Renal cortex interstitium (tissue), 11 donors: ENCODE measurements at regions not wholly inside any gene's neighbourhood (a gene's known extent, or its start where the extent isn't known, plus 50 kb on each side); places are given as distances from the start of the nearest gene placed in this dataset.
A peak's percentile ranks its signal among the peaks of the same experiment; 100 is the strongest.

Experiments
- DNase-seq, 11 donors: peaks; one replicate each; pipeline ENCODE4 v3.0.0-alpha.2; 2013; ENCODE audit warnings: low read depth in 9 of 11, low spot score in 4 of 11; ENCODE audit errors: extremely low read depth in 1 of 11

DNA sequence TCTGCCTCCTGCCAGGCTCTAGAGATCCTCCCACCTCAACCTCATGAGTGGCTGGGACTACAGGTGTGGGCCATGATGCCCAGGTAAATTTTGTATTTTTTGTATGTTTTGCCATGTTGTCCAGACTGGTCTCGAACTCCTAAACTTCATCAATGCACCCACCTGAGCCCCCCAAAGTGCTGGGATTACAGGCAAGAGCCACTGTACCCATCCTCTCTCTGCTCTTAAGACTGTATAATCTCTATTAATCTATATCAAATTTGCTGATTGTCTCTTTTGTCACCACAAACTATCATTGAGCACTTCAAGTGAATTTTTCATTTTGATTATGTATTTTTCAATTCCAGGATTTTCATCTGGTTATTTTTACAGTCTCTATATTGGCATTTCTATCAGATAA is 440.3 kb downstream of the NOVA1 start:
- no peak for DNase-seq

DNA sequence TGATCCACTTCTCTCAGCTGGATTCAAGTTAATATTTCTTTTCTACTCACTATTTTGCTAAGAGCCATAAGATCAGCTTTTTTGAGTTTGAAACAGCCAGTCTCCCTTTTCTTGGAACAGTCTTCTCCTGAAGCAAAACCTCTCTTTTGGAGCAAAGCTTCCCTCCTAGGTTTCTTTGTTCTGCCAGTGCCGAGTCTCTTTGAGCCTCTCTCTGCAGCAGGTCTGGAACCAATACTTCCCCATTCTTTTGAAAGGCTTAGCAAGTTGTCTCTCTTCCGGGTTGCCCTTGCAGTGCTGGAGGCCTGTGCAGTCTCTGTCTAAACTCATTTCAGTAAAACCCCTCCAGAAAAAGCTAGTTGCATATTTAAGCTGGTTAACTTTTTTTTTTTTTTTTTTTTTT is 454.8 kb downstream of the NOVA1 start:
- no peak for DNase-seq

DNA sequence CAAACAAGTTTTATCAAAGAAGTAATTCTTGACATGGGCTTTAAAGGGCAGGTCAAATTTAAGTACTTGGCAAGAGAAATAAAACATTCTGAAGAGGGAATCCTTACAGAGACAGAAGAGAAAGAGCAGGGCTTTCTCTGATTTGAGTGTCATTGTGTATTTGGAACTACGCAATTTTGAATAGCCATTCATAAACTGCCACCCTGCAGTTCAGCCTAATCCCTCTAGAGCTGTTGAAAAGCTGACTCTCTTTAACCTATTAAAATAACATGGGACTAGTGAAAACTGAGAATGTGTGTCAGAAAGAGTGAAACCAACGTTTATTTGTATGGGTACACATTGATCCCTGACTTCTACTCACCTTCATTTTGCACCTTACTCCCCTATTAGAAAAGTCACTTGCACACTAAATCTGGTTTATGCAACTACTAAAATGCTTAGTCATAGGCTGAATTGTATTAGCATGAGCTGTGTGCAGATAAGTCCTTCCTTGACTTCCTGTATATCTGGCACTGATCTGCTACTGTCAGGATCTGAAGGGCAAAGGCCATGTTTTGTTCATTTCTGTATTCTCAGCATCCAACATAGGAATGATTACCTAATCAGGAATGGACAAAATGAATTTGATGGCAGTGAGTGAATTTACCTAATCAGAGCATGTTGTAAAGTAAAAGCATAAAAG is 458.9 kb downstream of the NOVA1 start:
- no peak for DNase-seq

DNA sequence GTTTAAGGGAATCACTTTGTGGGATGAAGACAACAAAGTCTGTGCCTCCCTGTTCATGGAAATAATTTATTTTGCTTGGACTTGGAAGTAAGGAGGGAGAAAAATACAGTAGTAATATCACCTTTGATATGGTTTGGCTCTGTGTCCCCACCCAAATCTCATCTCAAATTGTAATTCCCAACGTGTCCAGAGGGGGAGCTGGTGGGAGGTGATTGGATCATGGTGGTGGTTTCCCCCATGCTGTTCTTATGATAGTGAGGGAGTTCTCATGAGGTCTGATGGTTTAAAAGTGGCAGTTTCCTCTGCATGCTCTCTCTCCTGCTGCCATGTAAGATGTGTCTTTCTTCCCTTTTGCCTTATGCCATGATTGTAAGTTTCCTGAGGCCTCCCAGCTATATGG is 460.7 kb downstream of the NOVA1 start:
- no peak for DNase-seq

DNA sequence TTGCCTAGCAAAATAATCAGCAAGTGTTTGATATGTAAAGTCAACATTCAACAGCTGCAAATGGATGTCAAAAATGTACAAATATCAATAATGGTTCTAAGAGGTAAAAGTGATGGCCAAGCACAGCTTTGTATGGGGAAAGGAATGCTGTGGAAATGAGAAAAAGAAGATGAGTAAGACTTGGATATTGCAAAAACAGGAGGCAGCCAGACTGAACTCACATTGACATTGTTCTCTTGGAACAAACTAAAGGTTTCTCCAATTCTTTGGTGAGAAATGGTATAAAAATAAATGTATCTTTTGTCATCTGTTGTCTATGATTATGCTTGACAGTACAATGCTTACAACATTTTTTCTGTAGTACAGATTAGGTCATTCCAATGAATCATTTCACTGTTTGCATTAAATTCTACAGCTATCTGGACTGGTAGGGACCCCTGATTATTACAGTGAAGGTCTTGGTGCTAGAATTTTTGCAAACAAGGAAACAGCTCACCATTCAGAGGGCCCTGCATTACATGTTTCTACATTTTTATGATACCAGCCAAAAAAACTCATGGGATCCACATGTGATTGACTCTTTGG is 465.7 kb downstream of the NOVA1 start:
- DNase-seq, result no peak

DNA sequence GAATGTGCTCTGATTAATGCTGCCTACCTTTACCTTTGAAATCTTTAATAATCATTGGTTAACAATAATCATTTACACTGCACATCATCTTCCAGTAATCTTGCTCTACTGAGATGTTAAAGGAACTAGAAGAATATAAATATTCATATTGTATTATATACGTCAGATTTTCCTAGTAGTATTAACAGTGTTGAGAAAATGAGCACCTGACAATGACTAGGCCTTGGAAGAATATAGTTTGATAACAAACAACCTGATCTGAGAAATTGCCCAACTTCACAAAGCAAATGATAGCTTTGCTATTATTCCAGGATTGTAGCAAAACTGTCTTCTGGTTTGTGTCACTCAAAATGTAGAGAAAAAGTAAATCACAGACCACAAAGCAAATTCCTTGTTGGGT is 467.1 kb downstream of the NOVA1 start:
- no peak for DNase-seq

DNA sequence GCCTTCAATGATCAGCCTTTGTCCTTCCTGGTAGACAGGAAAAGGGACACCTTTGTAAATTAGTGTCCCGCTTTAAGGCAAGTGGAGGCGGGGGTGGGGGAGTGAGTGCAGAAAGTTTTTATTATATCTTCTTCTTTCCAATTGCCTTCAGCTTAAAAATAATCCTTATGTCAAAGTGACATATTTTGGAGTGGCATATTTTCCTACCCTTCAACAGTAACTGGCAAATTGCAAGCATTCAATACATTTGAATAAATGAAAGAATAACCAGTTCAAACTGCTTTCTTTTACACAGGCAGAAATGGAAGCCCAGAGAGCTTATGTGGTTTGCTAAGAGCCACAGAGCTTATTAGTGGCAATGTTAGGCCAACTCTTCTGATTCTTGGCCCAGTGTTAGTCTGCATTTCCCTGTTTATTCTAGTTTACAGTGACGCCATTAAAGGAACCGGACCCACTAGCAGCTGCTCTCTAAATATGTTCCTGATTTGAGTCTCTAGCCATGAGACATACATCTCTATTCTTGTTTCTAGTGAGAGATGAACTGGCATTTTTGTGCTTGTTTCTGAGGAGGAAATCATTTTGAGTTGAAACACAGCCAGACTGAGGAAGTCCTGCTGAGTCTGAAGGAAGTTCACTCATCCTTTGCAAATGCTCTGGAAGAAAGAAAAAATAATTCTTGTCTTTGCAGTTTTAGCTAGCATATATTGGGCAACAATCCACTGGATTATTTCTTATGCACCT is 468.7 kb downstream of the NOVA1 start:
- DNase-seq, result peak in 1 of 11 donors; percentile 6

DNA sequence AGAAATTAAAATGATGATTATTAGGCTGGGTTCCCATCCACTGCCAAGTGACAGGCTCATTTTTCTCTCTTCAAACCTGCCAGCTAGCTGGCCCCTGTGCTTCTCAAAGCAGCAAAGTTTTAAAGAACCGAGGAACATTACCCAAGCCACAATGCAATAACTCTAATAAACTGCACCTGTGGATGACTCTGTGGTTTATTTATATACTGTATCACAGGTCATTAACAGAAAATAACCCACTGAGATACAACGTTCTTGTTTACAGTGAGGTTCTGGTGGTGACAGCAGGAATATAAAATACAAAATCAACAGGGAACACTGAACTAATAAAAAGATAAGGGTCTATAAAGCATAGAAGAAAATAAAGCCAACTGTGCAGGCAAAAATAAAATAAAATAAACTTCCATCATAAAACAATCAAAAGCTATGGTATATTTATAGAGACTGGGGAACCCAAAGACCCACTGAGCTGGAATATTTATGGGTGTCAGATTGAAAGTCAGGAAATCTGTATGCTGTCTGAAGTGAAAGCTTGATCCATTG is 472.9 kb downstream of the NOVA1 start:
- DNase-seq, result peak in 1 of 11 donors; percentile 6

DNA sequence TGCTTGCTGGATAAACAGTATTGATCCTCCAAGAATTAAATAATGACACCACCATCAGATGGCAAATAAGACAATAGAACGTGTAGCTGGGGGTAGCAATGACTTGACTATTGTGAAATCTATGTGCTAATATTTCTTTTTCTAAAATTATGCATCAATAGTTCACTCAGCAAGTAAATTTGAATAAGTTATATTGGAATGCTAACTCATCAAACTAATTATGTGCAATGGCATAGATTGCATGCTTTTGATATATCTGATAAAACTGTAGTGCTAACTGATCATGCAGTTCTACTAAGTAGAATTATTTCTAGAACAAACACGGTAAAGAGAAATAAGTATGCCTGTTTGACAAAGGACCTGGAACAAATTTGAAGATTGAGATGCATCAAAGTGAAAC is 474.4 kb downstream of the NOVA1 start:
- no peak for DNase-seq

DNA sequence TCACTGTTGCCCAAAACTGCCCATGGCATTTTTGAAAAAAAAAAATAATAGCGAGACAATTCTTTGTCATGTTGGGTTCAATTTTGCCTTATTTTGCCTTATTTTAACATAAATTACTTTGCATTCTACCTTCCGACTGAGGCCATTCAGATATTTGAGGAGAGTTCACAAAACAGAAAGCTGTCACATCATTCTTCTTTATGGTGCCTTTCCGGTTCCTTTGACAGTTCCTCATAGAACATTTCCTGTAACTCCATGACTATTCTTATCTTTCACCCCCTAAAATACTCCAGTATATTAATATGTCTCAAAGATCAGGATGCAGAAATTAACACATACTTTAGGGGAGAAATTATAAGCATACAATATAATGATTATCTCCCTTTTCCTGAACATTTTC is 476.7 kb downstream of the NOVA1 start:
- no peak for DNase-seq

DNA sequence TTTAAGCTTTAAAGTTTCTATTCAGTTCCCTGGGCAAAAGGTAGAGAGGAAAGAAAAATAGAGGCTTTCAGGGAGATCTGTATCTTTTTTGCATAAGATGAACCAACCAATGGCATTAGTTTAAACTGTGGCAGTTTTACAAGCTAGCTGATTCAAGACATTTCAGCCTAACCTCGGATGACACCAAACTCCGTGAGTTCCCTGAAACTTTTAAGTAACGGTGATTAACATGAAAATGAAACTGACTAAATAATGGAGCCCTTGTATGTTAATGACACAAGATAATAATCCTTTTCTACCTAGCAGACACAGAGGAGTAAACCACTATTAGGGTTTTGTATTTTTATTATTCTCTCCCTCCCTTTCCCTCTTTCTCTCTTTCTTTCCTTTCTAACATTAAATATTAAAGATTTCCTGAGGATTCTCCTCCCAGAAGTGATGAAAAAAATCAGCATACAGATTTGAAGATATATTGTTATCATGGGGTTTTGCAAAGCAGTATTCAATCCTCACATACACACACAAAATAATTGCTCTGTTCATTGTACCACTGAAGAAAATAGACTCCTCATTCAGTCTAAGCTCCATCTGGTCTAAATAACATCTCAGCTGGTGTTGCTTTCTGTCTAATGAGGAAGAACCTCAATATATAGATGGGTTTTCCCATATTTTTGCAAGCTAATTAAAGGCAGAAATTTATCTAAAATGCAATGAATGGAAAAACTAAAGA is 483.8 kb downstream of the NOVA1 start:
- no peak for DNase-seq

DNA sequence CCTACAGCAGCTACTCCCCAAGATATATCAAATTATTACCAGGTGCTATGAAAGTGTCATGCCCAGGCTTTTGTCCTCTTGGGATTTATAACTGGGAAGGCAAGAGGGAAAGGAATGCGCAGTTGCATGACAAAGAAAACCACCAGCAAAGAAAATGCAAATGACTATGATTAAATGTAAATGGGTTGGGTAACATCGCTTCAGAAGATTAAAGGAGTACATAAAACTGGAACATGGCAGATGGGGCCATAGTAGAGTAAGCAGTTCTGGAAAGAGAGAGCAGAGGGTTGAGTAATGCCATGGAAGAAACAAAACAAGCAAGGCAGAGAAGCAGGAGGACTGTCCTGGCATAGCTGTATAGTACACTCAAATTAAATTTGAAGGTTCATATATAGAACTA is 493.1 kb downstream of the NOVA1 start:
- no peak for DNase-seq

DNA sequence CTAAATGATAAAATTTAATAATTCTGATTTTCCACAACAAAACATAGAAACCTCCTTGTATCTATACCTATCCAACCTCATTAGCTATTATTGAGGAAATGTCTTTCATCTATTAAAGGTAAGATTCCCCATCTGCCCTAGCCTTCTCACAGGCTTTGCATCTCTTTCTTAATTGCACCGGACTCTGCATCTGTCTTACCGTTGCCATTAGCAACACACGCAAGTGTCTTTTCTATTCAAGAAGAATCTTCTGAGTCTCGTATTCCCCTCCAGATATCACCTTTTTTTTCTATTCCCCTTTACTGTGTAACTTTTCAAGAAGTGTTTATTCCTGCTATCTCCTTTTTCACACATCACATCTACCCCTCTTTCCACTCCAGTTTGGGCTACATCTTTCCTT is 500.0 kb downstream of the NOVA1 start:
- DNase-seq, result no peak

DNA sequence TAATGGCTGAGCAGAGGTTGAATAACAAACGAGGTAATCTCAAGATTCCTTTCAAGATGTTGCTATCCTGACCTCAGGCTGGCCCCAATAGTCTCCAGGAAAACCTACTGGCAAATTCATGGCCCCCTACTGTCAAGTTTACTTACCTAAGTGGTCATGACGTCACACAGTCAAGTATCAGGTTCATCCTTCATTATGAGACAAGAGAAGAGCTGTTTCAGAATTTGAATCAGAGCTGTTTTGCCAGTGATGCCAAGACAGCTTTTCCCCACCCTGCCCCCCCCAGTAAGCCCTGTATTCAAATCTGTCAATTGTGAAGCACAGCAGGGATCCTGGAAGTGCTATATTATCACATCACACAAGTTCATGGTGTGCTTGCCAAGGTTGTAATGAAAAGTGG is 509.6 kb downstream of the NOVA1 start:
- DNase-seq, result no peak

DNA sequence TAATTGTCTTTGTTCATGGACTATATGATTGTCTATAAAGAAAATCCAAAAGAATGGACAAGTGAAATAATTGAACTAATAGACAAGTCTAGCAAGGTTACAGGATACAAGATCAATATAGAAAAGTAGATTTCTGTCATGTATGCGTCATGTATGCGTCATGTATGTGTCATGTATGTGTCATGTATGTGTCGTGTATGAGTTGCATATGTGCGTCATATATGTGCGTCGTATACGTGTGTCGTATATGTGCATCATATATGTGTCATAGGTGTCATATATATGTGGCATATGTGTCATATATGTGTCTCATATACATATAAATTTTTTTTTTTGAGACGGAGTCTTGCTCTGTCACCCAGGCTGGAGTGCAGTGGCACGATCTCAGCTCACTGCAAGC is 516.8 kb downstream of the NOVA1 start:
- DNase-seq, result no peak

DNA sequence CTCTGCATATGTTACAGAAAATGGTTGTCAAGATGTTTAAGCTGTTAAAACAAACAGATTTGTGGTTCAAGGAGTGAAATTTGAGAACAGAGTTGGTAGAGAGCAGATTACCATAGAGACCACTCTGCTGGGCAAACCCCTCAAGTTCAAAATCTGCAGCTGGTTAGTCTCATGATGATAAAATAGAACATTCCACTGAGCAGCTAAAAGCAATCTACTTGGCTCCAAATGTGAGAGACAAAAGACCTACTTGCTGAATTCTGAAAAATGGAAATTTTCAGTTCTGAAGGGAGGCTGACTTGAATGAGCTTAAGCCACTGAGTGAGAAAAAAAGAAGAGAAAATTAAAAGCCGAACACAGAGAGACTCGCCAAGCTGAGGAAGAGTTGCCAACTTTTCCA is 519.3 kb downstream of the NOVA1 start:
- DNase-seq, result peak in 4 of 11 donors; percentile 4 to 23 (median 15)

DNA sequence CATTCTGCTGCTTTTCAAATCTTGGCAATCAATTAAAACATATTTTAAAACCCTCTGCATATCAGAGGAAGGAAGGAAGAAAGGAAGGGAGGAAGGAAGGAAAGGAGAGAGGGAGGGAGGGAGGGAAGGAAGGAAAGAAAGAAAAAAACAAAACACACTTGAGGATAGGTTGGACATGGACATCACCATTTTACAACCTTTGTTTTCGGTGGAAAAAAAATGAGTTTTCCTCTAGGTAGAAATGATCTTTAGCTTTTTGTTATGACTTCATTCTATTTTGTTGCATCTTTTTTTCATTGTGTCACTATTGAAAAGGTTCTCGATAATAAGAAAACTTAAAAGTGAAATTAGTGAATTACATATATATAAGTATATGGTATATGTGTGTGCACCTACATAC is 522.9 kb downstream of the NOVA1 start:
- no peak for DNase-seq

DNA sequence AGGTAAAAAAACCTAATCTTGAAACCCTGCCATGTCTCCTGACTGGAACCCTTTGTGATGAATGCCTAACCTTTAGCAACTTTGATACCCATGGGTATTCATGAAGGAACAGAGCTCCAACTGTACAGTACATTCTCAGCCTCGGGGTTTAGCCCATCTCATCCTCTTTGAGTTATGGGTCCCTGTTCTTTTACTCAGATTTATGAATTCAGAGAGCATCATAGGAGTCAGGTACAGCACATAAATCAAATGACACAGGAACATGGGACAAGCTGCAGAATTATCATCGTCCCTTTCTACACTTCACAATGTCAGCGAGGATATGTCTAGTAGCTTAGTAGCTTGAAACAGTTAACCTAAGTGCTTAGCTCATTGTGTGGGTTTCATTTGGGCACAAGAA is 527.4 kb downstream of the NOVA1 start:
- DNase-seq, result no peak

DNA sequence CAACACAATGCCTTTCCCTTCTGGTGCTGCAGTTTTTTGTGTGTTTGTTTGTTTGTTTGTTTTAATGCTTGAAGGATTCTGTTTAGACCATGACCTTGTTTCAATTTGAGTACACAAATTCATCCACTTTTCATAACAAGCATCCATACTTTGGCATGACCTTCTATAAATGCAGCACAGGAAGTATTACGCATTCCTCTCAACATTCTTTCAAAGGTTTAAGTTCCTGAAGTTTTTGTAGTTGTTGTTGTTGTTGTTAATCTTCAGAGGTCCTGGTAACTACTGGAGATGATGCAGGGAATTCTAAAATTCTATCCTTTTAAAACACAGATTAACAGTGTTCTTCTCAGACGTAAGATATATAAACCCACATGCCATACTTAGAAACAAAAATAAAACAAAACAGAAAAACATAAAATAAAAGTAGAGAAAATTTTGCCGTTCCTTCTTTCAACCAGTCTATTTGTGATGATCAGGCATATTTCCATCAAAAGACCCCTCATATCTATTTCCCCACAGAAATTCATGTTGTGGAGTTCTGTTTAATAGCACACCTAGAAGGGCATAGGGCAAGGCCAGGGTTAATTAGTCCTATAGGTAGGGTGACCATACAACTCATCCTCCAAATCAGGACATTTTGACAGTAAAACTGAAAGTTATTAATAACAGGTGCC is 529.9 kb downstream of the NOVA1 start:
- no peak for DNase-seq
